ENCODE measurements at regions not wholly inside any gene's neighbourhood (a gene's known extent, or its start where the extent isn't known, plus 50 kb on each side); places are given as distances from the start of the nearest gene placed in this dataset.

- DNase-seq = no peak
These were observed 159.5 kb upstream of the CNTN6 start for GRCh38 chr3:933326-933725.

GRCh38 chr3:944786-945185, 148.0 kb upstream of the CNTN6 start:
- no peak for DNase-seq

GRCh38 chr3:945738-946137, 147.1 kb upstream of the CNTN6 start:
- no peak for DNase-seq

GRCh38 chr3:952906-953305, 139.9 kb upstream of the CNTN6 start:
- DNase-seq = no peak

- no peak for DNase-seq
These were observed 129.6 kb upstream of the CNTN6 start for GRCh38 chr3:963255-963654.

- no peak for DNase-seq
These were observed 129.1 kb upstream of the CNTN6 start for GRCh38 chr3:963755-964154.

- no peak for DNase-seq
These were observed 127.0 kb upstream of the CNTN6 start for GRCh38 chr3:965826-966225.

- DNase-seq = no peak
These were observed 126.5 kb upstream of the CNTN6 start for GRCh38 chr3:966341-966740.

- DNase-seq = no peak
These were observed 119.5 kb upstream of the CNTN6 start for GRCh38 chr3:973340-973739.

- no peak for DNase-seq
These were observed 116.8 kb upstream of the CNTN6 start for GRCh38 chr3:976006-976405.

- DNase-seq = no peak
These were observed 111.7 kb upstream of the CNTN6 start for GRCh38 chr3:981156-981555.

- DNase-seq = no peak
These were observed 104.0 kb upstream of the CNTN6 start for GRCh38 chr3:988785-989184.

GRCh38 chr3:992871-993270, 100.0 kb upstream of the CNTN6 start:
- no peak for DNase-seq

GRCh38 chr3:1002010-1002409, 90.8 kb upstream of the CNTN6 start:
- no peak for DNase-seq

GRCh38 chr3:1007866-1008265, 85.0 kb upstream of the CNTN6 start:
- DNase-seq = no peak

- DNase-seq = no peak
These were observed 82.6 kb upstream of the CNTN6 start for GRCh38 chr3:1010228-1010627.

GRCh38 chr3:1015826-1016225, 77.0 kb upstream of the CNTN6 start:
- DNase-seq = no peak

- no peak for DNase-seq
These were observed 75.0 kb upstream of the CNTN6 start for GRCh38 chr3:1017870-1018269.

GRCh38 chr3:1019157-1019556, 73.7 kb upstream of the CNTN6 start:
- DNase-seq = no peak

- DNase-seq = no peak
These were observed 66.4 kb upstream of the CNTN6 start for GRCh38 chr3:1026395-1026794.

- no peak for DNase-seq
These were observed 56.5 kb upstream of the CNTN6 start for GRCh38 chr3:1036207-1036826.

- DNase-seq = no peak
These were observed 55.2 kb upstream of the CNTN6 start for GRCh38 chr3:1037631-1038030.
